GM18907 (cell line): ENCODE measurements at regions not wholly inside any gene's neighbourhood (a gene's known extent, or its start where the extent isn't known, plus 50 kb on each side); places are given as distances from the start of the nearest gene placed in this dataset.

Experiments used
- ATAC-seq: cut with Tn5 transposase; IDR thresholded peaks from one replicate; pipeline ENCODE4 v1.9.1; 2021; ENCODE audit warnings: mild to moderate bottlenecking, moderate library complexity; ENCODE audit not compliant: unreplicated experiment

DNA sequence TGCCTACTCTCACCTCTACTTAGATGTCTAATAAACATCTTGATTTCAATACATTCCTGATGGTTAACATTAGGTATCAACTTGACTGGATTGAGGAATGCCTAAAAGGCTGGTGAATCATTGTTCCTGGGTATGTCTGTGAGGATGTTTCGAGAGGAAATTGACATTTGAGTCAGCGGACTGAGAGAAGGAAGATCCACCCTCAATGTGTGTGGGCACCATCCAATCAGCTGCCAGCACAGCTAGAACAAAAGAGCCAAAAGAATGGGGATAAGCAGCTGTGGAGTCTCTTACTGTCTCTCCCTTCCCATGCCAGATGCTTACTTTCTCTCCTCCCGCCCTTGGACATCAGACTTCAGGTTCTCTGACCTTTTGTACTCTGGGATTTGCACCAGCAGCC, 128.6 kb upstream of the HS3ST5 start:
- no peak for ATAC-seq

DNA sequence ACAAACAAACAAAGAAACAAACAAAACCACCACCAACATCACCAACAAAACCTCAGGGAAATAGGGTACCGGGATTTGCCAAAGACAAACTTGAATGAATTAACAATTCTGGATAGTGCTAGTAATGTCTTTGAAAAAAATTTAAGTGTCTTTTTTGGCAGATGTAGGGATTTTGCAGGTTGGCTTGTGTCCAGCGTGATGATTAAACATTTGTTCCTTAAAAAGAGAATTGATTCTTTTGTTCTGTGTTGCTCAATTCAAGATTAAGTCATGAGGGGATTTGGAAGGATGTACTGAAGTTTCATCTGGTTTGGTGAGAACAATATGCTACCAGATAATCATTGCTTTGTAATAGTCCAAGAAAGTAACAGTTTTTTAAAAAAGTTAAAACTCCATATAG, 125.1 kb upstream of the HS3ST5 start:
- ATAC-seq: no peak

DNA sequence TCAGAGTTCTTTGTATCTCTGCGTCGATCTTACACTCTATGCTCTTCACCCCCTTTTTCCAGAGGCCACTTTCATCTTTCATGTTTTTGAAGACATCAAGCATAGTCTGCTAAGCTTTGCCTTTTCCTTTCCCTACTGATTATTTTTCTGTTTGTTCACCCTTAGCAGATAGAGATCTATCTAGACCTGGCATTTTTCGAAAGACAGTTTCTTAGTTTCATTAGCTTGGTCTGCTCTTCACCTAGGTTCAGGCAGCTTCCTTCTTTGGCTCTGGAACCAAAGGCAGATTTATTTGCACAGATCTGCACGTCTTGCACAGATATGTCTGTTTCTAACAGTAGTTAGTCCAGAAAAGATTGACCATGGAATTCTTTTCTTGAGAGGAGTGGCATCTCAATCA, 122.7 kb upstream of the HS3ST5 start:
- no peak for ATAC-seq

DNA sequence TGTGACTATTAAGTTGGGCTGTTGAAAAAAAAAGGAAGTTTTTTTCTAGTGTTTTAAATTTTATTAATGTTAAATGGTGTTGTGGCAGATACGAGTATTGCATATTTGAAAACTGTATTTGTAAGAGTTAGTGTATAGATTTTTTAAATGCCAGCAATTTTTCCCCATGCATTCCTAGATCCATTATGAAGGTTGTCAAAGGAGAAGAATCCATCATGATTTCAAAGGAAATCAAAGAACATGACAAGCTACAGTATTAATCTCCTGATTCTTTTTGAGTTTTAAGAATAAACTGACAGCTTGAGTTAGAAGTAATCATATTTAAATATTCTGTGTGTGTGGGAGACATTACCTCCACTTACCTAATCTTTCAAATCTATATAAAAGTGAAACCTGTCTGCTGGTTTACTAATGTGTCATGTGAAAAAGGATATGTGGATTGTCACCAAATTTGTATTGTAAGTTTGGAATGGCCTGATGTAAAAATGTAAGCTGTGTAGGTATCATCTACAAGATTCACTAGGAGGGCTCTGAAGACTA, 111.0 kb upstream of the HS3ST5 start:
- ATAC-seq: no peak

- ATAC-seq: no peak
Observed at GRCh38 chr6:114452785-114453401, 110.1 kb upstream of the HS3ST5 start.

DNA sequence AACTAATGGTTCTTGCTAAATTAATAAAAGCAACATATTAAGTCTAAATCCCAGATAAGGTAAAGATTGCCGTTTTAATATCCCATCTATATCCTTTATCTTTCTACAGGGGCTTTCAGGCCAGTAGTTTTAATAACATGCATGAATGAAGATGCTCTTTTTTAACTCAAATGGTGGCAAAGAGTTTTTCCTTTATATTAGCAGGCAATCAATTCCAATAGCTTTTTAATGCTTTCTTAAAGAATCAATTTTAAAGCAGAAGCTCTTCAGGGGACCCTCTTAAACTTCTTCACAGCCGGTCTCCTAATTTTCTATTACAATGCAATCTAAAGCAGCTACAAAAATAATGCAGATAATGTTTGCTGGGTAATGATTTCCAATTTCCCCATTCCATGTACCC, 107.8 kb upstream of the HS3ST5 start:
- ATAC-seq: no peak

DNA sequence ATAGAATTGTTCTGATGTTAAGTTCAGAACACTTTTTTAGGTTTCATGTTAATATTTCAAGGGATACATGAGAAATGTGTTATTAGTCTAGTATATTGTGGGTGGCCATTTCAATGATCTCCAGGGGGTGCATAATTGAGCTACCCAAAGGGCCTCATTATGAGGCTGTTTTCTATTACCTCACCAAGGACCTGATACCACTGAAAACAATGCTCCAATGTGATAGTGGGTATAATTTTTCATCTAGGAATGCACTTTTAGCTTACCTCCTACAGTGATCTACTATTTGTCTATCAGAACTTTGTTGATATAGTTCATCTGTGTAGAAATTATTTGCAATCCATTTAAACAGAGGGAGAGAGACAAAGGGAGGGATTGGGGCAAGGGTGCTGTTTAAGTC, 106.8 kb upstream of the HS3ST5 start:
- no peak for ATAC-seq

DNA sequence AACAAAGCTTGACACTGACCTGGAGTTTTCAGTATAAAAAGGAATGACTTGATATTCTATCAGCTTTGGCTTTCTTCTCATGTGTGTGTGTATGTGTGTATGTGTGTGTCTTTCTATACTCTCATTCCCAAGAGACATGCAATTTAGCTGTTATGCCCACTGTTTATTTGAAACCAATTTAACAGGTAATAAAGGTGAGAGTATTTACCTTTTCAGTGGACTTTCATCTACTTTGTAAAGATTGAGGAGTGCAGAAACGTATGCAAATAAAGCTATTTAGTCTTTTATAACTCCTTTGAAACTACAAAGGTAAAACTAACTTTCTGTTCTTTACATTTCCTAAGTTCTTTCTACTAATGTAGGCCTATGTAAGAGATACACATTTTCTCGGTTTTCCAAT, 103.5 kb upstream of the HS3ST5 start:
- ATAC-seq: no peak

DNA sequence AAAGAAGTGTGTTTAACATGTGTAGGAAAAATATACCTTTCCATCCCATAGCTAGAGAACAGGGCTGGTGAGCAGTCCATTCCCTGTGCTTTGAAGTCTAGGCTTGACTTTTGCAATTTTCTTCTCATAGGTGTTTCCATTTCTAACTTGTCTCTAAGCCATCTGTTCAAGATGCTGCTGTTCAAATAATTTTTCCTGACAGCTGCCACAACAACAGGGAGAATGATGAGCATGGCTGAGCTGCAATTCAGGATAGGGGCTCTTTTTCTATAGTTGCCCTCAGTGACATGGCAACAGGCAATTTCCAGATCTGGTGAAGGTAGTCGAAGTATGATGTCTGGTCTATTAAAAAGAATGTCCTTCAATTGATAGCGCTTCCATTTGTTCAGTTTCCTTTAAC, 103.0 kb upstream of the HS3ST5 start:
- no peak for ATAC-seq

GRCh38 chr6:114439411-114439810, 96.6 kb upstream of the HS3ST5 start:
- ATAC-seq: no peak

GRCh38 chr6:114437235-114437634, 94.4 kb upstream of the HS3ST5 start:
- no peak for ATAC-seq

- no peak for ATAC-seq
Observed at GRCh38 chr6:114436691-114437090, 93.9 kb upstream of the HS3ST5 start.

DNA sequence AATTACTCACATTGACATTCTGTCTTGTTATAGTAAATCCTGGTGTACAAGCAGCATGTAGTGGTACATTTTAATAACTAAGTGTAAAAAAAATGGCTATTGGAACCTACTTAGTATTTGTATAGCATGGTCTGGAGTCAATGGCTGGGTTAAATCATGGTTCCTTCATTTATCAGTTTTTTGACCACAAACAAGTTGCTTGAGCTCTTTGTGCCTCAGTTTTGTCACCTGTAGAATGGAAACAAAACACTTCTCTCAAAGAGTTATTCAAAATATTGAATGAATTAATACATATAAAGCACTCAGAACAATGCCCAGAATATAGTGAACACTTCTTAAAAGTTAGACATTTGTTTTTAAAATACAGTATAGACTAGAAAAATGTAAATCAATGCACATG, 93.2 kb upstream of the HS3ST5 start:
- ATAC-seq: no peak

DNA sequence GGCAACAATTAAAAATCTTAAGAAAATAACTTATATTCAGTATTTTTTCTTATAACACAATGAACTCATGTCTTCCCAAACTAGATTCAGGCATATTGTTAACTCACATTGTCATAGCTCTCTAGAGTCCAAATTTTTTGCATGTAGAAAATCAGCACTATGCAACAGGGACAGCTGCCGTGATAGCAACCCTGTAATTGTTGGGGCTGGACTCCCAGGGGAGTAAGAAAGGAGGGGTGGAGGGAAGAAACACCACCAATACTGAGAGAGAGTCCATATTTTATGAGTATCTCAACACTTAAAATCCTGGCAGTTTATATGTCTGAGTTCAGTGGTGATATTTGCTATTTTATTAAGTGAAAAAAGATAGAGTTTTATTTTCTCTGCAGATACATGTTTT, 89.6 kb upstream of the HS3ST5 start:
- no peak for ATAC-seq

GRCh38 chr6:114431641-114432040, 88.8 kb upstream of the HS3ST5 start:
- no peak for ATAC-seq

DNA sequence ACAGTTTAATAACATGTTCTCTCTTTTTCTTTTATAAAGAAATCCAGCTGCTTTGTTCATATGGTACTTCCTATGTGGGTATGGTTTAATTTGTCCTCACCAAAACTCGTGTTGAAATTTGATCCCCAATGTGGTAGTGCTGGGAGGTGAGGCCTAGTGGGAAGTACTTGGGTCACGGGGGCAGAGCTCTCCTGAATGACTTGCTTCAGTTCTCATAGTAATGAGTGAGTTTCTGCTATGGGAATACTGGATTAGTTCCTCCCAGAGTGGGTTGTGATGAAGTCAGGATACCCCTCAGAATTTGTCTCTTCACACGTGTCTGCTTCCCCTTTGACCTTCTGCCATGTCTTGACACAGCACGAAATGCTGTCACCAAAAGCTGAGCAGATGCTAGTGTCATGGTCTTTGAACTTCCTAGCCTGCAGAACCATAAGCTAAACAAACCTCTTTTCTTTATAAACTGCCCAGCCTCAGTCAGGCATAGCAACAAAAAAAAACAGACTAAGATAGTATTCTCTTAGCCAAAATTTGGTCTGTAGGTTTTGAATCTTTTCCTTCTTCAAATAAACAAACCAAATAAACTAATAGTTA, 87.8 kb upstream of the HS3ST5 start:
- no peak for ATAC-seq

DNA sequence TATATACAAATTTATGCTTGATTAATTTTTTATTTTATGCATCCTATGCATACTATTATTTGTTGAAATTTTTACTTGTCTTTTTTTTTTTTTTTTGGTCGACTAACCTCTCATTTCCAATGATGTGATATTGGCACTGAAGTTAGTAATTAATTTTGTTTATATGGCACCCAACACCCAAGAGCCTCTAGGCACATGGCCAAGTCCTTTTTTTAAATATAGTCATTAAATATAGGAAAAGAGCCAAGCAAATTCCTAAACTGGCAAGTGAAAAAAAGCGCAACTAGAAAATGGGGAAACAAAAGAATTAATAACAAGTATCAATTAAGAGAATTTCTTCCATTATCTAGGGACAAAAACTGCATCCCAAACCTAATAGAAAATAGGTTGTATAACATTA, 85.5 kb upstream of the HS3ST5 start:
- ATAC-seq: no peak

DNA sequence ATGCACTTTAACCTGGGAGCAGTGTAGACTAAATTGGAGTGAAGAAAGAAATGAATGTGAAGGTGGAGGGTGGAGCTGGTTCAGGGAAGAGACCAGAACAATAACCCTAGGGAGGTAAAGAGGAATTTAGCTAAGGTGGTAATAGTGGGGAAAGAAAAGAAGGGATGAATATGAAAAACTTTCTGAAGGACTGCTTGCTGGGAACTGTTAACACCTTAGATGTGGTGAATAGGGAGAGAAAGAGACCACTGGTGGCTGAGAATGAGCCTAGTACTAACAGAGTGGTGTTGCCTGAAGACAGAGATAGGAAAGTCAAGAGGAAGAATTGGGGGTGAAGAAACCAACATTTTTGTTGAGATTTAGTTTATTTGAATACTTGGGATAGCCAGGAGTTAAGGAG, 78.4 kb upstream of the HS3ST5 start:
- no peak for ATAC-seq

DNA sequence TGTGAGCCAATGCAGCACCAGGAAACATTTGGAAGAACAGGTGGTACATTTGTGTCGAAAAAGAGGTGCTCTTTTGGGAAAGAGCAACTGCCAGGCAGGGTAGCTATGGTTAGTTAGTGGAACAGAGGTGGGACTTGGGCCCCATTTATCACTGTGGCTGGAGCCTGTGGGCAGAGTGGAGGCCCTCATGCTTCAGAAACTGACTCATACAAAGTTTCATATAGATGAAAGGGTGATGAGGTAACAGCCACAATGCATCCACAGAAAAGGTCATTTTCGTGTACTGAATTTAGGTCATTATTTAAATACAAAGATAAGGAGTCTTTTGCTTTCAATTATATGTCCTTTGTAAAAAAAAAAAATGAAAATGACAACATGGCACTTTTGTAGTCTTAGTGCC, 76.4 kb upstream of the HS3ST5 start:
- ATAC-seq: peak; percentile 99

DNA sequence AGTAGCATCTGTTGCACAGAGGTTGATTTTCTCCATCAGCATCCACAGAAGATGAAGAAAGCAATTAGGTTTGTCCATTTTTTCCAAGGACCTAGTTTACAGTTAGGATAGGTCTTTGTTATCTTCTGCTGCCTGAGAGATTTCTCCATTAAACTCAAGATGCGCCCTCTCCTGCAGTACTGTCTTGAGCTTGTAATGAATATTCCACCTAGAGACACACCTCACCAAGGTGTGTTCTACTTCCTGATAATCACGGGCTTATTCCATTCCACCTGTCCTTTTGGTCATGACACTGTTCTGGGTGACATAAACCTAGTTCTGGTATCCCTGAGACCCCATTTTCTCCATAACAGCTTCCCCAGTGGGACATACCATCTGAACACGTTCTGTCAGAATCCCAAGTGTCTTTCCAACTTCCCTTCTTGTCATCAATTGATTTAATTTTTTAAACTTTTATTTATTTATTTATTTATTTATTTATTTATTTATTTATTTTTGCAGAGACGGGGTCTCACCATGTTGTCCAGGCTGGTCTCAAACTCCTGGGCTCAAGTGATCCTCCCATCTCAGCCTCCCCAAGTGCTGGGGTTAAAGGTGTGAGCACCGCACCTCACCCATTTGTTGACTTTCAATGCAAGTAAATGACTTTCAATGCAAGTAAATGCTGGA, 75.6 kb upstream of the HS3ST5 start:
- ATAC-seq: no peak

- no peak for ATAC-seq
Observed at GRCh38 chr6:114407426-114408035, 64.7 kb upstream of the HS3ST5 start.

- no peak for ATAC-seq
Observed at GRCh38 chr6:114404339-114404955, 61.6 kb upstream of the HS3ST5 start.
